ENCODE measurements at regions not wholly inside any gene's neighbourhood (a gene's known extent, or its start where the extent isn't known, plus 50 kb on each side); places are given as distances from the start of the nearest gene placed in this dataset.

DNA sequence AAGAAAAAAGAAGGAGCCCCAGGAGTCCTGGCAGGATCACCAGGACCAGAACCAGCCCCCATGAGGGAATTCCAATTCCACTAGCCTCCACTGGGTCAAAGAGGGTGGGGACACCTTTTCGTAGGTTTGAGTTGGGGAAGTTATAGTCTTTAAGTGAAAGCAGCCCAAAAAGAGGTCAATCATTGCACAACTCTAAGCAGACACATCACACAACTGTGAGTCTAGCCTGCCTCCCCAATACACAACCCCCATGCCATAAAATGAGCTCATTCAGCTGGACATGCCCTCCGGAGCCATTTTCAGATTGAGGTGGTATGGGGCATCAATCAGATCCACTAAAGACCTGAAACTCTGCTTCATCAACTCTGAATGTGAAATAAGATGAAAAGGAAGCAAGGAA, 179.9 kb downstream of the NPHP4 start:
- DNase-seq (ENCODE audit: low spot score) = no peak

DNA sequence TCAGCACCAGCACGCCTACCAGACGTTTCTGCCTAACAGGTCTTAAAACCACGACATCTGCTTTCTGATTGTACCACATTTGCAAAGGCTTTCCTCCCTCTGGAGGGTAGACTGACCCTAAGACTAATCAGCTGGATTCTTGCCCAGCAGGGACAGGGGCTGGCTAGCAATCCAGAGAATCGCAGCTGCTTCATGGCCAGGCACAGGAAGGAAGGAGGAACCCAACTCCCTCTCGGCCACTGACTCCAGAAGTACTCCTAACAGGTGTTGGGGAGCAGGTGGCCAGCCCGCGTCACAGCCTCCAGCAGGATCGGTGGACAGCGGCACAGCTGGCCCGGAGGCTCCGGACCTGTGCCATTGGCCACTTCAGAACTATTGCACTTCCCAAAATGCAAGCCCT, 180.8 kb downstream of the NPHP4 start:
- DNase-seq (ENCODE audit: low spot score) = no peak

DNA sequence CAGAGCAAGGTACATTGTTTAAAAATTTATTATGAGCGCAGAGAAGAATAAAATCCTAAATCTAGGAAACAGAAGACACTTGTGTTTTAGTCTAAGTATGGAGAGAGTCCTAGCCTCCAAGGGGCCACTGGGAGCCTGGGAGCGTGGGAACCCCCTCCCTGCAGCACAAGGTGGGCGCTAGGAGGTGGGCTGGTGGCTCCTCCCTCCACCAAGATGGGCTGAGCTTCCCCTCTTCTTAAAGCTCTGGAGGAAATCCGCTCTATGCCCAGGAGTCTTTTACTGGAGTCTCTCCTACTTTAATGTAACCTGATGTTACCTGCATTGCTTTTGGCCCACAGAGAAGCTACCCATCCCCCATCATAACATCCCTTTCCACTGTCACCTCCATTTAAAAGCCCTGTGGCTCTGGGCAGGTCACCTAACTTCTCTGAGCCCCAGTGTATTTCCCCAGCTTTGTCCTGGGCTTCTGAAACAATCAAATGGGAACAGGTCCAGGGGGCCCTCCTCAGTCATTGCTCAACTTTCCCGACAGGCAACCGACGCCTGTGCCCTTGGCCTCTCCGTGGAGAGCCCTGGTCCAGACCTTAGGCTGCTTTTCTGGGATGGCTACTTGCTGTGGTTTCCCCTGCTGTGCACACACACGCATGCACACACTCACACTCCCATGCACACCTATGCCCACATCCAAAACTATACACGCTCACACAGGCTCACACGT, 181.5 kb downstream of the NPHP4 start:
- no peak for DNase-seq (ENCODE audit: low spot score)

GRCh38 chr1:5810131-5810530, 182.1 kb downstream of the NPHP4 start:
- no peak for DNase-seq (ENCODE audit: low spot score)

DNA sequence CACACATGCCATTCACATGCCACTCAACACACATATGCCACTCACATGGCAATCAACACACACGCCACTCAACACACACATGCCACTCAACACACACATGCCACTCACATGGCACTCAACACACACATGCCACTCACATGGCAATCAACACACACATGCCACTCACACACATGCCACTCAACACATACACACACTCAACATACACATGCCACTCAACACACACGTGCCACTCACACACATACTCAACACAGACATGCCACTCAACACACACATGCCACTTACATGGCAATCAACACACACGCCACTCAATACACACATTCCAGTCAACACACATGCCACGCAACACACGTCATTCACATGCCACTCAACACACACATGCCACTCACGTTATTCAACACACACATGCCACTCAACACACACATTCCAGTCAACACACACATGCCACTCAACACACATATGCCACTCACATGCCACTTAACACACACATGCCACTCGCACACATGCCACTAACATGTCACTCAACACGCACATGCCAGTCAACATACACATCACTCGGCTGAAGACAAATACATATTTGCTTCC, 182.9 kb downstream of the NPHP4 start:
- no peak for DNase-seq (ENCODE audit: low spot score)

GRCh38 chr1:5803851-5804250, 188.4 kb downstream of the NPHP4 start:
- no peak for DNase-seq (ENCODE audit: low spot score)

DNA sequence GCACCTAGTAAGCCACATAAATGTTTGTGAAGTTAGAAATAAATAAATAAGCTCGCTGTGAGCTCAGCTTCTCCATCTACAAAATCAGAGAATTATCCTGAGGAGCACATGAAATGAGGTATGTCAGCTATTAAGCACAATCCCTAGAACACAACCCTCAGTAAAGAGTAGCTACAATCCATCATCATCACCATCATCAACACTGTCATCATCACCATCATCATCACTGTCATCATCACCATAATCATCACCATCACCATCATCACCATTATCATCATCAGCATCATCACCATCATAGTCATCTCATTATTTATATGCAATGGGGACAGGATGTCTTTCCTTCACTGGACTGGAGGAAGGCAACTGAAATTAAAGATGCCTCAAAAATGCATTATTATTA, 189.6 kb downstream of the NPHP4 start:
- DNase-seq (ENCODE audit: low spot score) = no peak

DNA sequence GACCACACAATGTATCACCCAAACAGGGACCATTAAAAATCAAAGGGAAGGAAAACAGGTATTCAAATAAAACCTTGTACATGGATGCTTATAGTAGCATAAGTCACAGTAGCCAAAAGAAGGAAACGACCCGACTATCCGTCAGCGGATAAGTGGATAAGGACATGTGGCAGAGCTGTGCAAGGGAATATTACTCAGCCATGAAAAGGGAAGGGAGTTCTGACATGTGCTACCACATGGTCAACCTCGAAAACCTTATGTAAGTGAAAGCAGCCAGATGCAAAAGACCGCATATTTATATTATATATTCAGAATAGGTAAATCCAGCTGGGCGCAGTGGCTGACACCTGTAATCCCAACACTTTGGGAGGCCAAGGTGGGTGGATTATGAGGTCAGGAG, 193.3 kb downstream of the NPHP4 start:
- DNase-seq (ENCODE audit: low spot score) = no peak

DNA sequence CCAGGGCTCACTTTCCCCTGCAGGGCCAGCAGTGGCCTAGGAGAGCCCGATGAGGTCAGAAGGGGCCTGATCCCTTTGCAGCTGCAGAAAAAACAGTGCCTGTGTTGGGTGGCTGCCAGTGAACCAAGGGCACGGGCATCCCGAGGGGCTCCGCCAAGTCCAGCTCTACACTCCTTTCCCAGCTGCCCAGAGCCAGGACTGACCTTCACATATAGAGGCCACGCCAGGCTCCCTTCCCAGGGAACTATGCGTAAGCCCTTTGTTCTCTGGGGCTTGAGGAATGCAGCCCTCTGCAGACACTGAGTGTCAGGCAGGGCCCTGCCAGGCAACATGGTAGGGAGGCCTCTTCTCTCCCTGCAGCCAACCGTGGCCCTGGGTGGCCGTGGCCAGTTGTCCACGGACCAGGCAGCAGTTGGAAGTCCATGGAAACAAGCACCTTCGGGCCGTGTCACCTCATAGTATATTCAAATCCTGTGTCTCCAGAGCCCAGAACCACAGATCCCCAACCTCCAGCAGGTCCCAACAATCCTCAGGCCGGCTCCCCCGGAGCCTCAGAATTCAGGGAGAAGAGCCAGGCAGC, 194.0 kb downstream of the NPHP4 start:
- peak; percentile 67 for DNase-seq (ENCODE audit: low spot score)

DNA sequence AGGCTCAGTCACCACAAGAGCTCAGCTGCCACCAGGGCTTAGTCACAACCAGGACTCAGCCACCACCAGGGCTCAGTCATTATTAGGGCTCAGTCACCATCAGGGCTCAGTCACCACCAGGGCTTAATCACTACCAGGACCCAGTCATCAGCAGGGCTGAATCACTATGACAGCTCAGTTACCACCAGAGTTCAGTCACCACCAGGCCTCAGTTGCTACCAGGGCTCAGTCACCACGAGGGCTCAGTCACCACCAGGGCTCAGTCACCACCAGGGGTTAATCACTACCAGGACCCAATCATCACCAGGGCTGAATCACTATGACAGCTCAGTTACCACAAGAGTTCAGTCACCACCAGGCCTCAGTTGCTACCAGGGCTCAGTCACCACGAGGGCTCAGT, 196.2 kb downstream of the NPHP4 start:
- no peak for DNase-seq (ENCODE audit: low spot score)

DNA sequence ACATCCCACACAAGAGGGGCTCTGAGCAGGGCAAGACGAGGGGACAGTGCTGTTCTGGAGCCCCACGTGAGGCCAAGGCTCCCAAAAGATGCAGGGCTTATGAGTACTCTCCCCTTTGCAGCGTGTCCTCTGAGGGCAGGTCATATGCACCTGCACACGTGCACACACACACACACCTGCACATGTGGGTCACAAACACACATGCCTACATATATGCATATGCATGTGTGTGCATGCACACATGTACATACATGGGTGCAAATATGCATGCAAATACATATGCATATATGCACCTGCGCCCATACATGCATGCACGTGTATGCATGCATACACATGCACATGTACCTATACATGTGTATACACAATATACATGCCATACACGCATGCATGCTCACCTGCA, 197.9 kb downstream of the NPHP4 start:
- no peak for DNase-seq (ENCODE audit: low spot score)

DNA sequence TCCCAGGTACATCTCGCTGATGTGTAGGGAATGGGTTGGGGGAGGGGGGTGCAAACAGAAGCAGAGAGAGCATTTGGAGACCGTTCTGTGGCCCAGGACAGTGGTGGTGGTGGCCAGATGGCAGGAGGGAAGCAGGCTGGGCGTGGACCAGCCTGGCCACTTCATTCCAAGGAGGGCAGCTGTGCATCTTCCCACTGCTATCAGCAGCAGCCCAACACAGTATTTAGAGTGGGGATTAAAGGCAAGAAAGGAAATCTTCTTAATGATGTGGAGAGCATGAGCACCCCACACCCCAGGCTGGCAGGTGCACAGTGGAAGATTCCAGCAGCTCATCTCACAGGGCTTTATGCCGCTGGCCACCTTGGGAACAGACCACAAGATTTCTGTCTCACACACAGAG, 198.7 kb downstream of the NPHP4 start:
- DNase-seq (ENCODE audit: low spot score) = no peak

- no peak for DNase-seq (ENCODE audit: low spot score)
Measured at GRCh38 chr1:5781079-5781478, 211.1 kb downstream of the NPHP4 start.

DNA sequence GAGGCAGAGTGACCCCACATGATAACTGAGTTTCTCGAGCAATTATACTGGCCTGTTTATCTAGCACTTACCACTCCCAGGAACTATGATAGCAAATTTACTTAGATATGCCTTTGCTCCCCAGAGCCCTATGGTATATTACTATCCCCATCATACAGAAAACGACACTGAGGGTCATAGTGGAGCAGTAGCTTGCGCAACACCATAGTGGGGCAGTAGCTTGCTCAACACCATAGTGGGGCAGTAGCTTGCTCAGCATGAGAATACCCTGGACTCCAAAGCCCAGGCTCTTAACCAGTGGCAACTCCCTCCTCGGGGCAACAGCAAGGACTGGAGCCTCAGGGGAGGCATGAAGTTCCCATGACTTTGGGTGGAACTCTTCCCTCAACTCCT, 211.9 kb downstream of the NPHP4 start:
- DNase-seq (ENCODE audit: low spot score) = no peak

DNA sequence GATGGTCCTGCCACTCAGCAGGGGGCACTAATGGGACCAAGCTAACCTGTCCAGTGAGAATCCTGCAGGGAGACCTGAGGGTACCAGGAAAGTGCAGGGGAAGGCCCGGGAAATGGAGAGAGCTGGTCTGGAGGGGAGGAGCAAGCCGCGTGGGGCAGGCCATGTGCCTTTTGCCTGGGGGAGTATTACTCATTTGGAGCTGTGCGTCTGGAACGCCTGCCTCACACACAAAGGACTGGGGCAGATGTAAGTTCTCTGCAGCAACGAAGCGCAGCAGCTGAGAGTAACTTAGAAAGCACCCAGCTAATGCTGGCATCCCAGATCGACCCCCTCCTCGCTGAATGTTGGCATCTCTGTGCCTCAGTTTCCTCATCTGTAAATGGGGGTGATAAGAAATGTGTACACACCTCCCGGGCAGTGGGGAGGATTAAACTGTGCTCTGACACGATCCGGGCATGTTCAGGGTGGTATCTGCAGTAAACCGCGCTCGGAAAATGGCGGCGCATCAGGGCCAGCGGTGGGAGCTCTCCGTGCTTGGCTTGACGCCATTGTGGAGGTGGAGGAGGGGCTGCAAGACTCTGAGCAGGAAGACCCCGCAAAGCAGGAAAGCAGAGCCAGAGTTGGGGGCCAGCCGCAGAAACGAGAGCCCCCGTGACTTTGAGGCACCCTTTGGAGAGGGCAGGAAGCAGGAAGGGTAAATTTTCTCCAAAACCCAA, 212.5 kb downstream of the NPHP4 start:
- DNase-seq (ENCODE audit: low spot score) = no peak

GRCh38 chr1:5776035-5776550, 216.1 kb downstream of the NPHP4 start:
- no peak for DNase-seq (ENCODE audit: low spot score)

GRCh38 chr1:5774019-5774418, 218.2 kb downstream of the NPHP4 start:
- DNase-seq (ENCODE audit: low spot score) = no peak

GRCh38 chr1:5771788-5772187, 220.4 kb downstream of the NPHP4 start:
- no peak for DNase-seq (ENCODE audit: low spot score)

DNA sequence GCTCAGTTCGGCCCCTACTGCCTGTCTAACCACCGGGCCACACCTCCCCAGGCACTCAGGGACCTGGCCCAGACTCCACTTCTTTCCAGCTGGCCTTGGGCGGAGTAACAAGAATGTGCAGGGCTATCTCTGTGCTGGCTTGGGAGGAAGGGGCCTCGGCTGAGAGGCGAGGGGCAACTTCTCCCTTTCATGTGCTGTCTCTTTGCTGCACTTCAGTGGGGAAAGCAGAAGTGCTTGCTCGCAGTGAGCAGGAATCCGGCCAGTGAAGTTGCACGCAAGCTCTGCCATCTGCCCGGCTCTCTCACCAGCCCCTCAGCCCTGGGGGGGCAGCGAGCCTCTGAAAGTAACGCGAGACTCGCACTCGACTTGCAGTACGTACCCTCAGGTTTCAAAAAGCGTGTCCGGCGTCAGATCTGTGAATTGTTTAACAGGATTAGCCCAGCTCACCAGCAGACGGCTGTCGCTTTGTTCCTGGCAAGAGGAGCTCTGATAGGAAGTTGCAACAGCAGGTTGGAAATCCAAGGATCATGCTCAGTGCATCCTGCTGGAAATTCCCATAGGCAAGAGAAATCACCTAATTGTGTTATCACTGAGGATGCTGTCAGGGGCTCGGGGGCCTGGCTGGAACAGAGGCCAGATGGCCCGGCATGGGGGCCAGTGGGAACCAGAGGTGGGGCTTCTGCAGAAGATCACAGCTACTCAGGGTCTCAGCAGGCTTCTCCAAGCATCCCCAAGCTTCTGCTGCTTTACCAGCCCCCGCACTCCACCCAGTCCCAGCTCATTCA, 221.1 kb downstream of the NPHP4 start:
- peak; percentile 86 for DNase-seq (ENCODE audit: low spot score)

DNA sequence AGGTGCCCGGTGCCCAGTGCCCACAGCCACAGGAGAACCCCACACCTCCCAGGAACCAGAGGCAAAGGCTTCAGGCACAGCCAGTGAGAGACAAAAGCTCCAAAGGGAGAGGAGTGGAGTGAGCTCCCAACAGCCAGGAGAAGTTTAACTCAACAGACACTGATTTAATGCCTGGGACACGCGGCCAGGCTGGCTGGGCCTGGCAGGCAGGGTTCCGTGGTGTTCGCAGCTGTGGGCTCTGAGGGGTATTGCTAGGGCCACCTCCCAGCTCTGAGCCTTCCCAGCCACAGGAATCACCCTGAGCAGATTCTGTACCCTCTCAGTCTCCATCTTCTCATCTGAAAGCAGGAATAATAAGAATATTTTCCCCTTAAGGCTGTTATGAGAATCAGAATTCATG, 222.5 kb downstream of the NPHP4 start:
- DNase-seq (ENCODE audit: low spot score) = no peak

- DNase-seq (ENCODE audit: low spot score) = no peak
Measured at GRCh38 chr1:5769146-5769545, 223.1 kb downstream of the NPHP4 start.

GRCh38 chr1:5768014-5768413, 224.2 kb downstream of the NPHP4 start:
- DNase-seq (ENCODE audit: low spot score) = no peak
